CD14-positive monocyte (primary cell): ENCODE measurements at regions not wholly inside any gene's neighbourhood (a gene's known extent, or its start where the extent isn't known, plus 50 kb on each side); places are given as distances from the start of the nearest gene placed in this dataset.

ENCODE experiments used
- DNase-seq, 3 donors: peaks; one replicate each; pipeline ENCODE4 v3.0.0-alpha.2; 2011 to 2022
- H2AFZ ChIP-seq: 2 replicates; pipeline ENCODE4 v1.6.0; 2012; ENCODE audit warnings: mild to moderate bottlenecking, low read depth, low read length, inconsistent platforms; ENCODE audit not compliant: insufficient read depth, poor library complexity, severe bottlenecking
- H3K27ac ChIP-seq, 2 donors: 1 replicate in 1 of 2; 2 replicates in 1 of 2; pipeline ENCODE4 v1.5.1; 2012 to 2013; ENCODE audit warnings: low read length in 2 of 2, control low read depth in 1 of 2, inconsistent platforms in 1 of 2, low read depth in 1 of 2, mild to moderate bottlenecking in 1 of 2
- H3K27me3 ChIP-seq, 2 donors: one replicate each; pipeline versions ENCODE4 v1.6.0 to v1.6.1; 2011 to 2013; ENCODE audit warnings: low read length in 2 of 2; ENCODE audit not compliant: control insufficient read depth in 2 of 2, insufficient read depth in 2 of 2
- H3K36me3 ChIP-seq, 2 donors: replicated peaks in 1 of 2; 1 replicate in 1 of 2; 2 replicates in 1 of 2; pipeline versions ENCODE4 v1.5.1 to v1.6.1; 2012 to 2013; ENCODE audit warnings: low read length in 2 of 2, control low read depth in 1 of 2, inconsistent platforms in 1 of 2, mild to moderate bottlenecking in 1 of 2; ENCODE audit not compliant: insufficient read depth in 2 of 2, control insufficient read depth in 1 of 2
- H3K4me1 ChIP-seq, 2 donors: 1 replicate in 1 of 2; 2 replicates in 1 of 2; pipeline versions ENCODE4 v1.5.1 to v1.6.1; 2012 to 2013; ENCODE audit warnings: low read length in 2 of 2, control low read depth in 1 of 2, inconsistent platforms in 1 of 2, mild to moderate bottlenecking in 1 of 2, moderate library complexity in 1 of 2; ENCODE audit not compliant: insufficient read depth in 2 of 2, control insufficient read depth in 1 of 2
- H3K4me2 ChIP-seq: replicated peaks from 2 replicates; pipeline ENCODE3; 2012; ENCODE audit warnings: low read length, moderate library complexity, mild to moderate bottlenecking; ENCODE audit not compliant: poor library complexity, severe bottlenecking; ENCODE audit errors: extremely low read depth
- H3K4me3 ChIP-seq, 3 experiments: fragments of 200-600 bp in 1 of 3; sonication (generic) in 1 of 3; replicated peaks in 1 of 3; 1 replicate in 2 of 3; 2 replicates in 1 of 3; pipeline ENCODE4 v1.5.1; 2011 to 2013; ENCODE audit warnings: low read length in 3 of 3, mild to moderate bottlenecking in 3 of 3, control low read depth in 2 of 3, low read depth in 2 of 3, inconsistent platforms in 1 of 3, moderate library complexity in 1 of 3
- H3K79me2 ChIP-seq: 2 replicates; pipeline ENCODE4 v1.6.0; 2012; ENCODE audit warnings: mild to moderate bottlenecking, control low read depth, inconsistent platforms, low read length, moderate library complexity; ENCODE audit not compliant: insufficient read depth
- H3K9ac ChIP-seq: 2 replicates; pipeline ENCODE4 v1.6.0; 2017; ENCODE audit warnings: low read length, mild to moderate bottlenecking; ENCODE audit not compliant: insufficient read depth, poor library complexity, severe bottlenecking
- H3K9me3 ChIP-seq, 2 donors: replicated peaks in 1 of 2; 1 replicate in 1 of 2; 2 replicates in 1 of 2; pipeline versions ENCODE4 v1.5.1 to v1.6.1; 2012 to 2013; ENCODE audit warnings: low read length in 2 of 2, control low read depth in 1 of 2; ENCODE audit not compliant: control insufficient read depth in 1 of 2, insufficient read depth in 1 of 2
- H4K20me1 ChIP-seq: 2 replicates; pipeline ENCODE4 v1.6.0; 2012; ENCODE audit warnings: mild to moderate bottlenecking, low read length, control low read depth, moderate library complexity; ENCODE audit not compliant: insufficient read depth
- H3K27ac Mint-ChIP-seq, 7 donors: one replicate each; pipeline ENCODE4 v1.8.0; 2020; ENCODE audit warnings: mild to moderate bottlenecking in 7 of 7, mixed read lengths in 7 of 7, moderate library complexity in 6 of 7, inconsistent platforms in 2 of 7
- H3K27me3 Mint-ChIP-seq, 3 donors: one replicate each; pipeline ENCODE4 v1.8.0; 2021 to 2022; ENCODE audit warnings: low read depth in 3 of 3, mild to moderate bottlenecking in 3 of 3, mixed read lengths in 3 of 3, moderate library complexity in 3 of 3, inconsistent platforms in 1 of 3
- H3K36me3 Mint-ChIP-seq, 2 donors: one replicate each; pipeline ENCODE4 v1.8.0; 2020; ENCODE audit warnings: mixed read lengths in 2 of 2, inconsistent platforms in 1 of 2, mild to moderate bottlenecking in 1 of 2
- H3K4me1 Mint-ChIP-seq: one replicate; pipeline ENCODE4 v1.8.0; 2020; ENCODE audit warnings: mild to moderate bottlenecking, mixed read lengths
- H3K4me3 Mint-ChIP-seq, 2 donors: one replicate each; pipeline ENCODE4 v1.8.0; 2020; ENCODE audit warnings: mild to moderate bottlenecking in 2 of 2, mixed read lengths in 2 of 2, moderate library complexity in 1 of 2
- H3K9me3 Mint-ChIP-seq, 7 donors: one replicate each; pipeline ENCODE4 v1.8.0; 2020 to 2022; ENCODE audit warnings: mixed read lengths in 7 of 7, mild to moderate bottlenecking in 6 of 7, moderate library complexity in 6 of 7, inconsistent platforms in 2 of 7
- CTCF ChIP-seq: fragments of 200-600 bp; IDR thresholded peaks from one replicate; pipeline ENCODE4 v1.8.0; 2022; ENCODE audit warnings: antibody characterized with exemption, mild to moderate bottlenecking
- WGBS: methylation state at CpG from one replicate; pipeline ENCODE4 v1.1.5; 2013; ENCODE audit warnings: missing lambda C conversion rate; ENCODE audit not compliant: insufficient coverage; 5-methylcytosine and 5-hydroxymethylcytosine counted together
- intact Hi-C, 2 donors: fragments of 100-400 bp; cut with micrococcal nuclease; formaldehyde crosslinking; loops; one replicate each; pipeline versions ENCODE4 v1.15.0 to v1.15.1; 2023

DNA sequence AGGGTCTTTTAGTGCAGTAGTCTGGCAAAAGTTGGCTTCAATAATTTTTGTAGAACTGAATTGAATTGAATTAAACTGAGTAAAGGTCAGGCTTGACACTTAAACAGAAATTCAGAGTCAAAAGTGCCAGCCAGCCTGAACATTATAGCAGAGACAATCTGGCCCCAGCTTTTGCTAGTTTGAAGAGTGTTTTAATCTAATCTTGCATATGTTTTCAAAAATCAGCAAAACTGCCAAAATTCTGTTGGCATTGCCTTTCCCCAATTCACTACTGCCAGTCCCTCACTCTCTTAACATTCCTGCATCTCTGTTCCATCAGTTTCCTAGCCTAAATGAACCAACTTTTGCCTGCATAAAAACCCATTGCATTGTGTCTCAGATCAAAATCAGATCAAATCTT, 403.8 kb downstream of the NUF2 start:
- no peak overlapping the region for H3K4me3 Mint-ChIP-seq
- intact Hi-C loops: no loop called here
- H3K9me3 Mint-ChIP-seq: peaks cover 0 to 10% (median 4%) of the 10 kb centered on the region in 7 donors
- H3K4me3 ChIP-seq: no peak overlapping the region
- H3K27ac Mint-ChIP-seq: no peak overlapping the region
- no peaks in the 10 kb centered on the region for H3K36me3 ChIP-seq
- H3K9ac ChIP-seq: no peak overlapping the region
- H3K27ac ChIP-seq: no peak overlapping the region
- TF ChIP-seq CTCF: no peak
- H3K27me3 ChIP-seq: no peaks in the 10 kb centered on the region
- H2AFZ ChIP-seq: no peak overlapping the region
- H3K27me3 Mint-ChIP-seq: no peaks in the 10 kb centered on the region
- no peak for DNase-seq
- no peaks in the 10 kb centered on the region for H3K79me2 ChIP-seq
- no peaks in the 10 kb centered on the region for H3K4me1 ChIP-seq
- H3K4me1 Mint-ChIP-seq: no peaks in the 10 kb centered on the region
- H3K4me2 ChIP-seq: no peak overlapping the region
- no peaks in the 10 kb centered on the region for H4K20me1 ChIP-seq
- H3K36me3 Mint-ChIP-seq: no peaks in the 10 kb centered on the region
- peaks cover 8 to 9% of the 10 kb centered on the region in 2 donors for H3K9me3 ChIP-seq

DNA sequence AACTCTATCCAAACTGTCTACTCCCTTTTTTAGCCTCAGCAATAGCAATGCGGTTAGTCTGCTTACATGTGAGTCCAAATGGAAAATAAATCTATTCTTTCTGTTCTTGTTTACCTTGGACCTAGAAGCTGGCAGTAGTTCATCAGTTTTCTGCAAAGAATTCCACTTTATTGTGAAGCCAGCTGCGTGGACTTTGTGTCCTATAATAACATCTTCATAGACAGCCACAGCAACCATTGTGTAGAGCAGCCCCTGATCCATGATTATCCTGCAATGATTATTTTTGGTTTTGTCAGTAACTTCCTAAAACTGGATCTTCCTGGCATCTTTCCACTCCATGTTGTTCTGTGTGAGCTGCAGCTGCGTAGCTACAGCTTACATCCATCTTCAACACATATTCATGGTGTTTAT, 408.7 kb downstream of the NUF2 start:
- intact Hi-C loops: no loop called here
- TF ChIP-seq CTCF: no peak
- no peak overlapping the region for H3K27ac ChIP-seq

More for the DNA sequence above, 408.7 kb downstream of the NUF2 start:
- no peaks in the 10 kb centered on the region for H3K4me1 Mint-ChIP-seq
- Histone ChIP-seq H4K20me1 (no peaks in the 10 kb centered on the region), H2AFZ (no peak overlapping the region), H3K9me3 (peaks cover 0 to 4% of the 10 kb centered on the region in 2 donors), H3K79me2 (no peaks in the 10 kb centered on the region), H3K4me2 (no peak overlapping the region), H3K4me1 (no peaks in the 10 kb centered on the region), H3K9ac (no peak overlapping the region), H3K4me3 (no peak overlapping the region), H3K36me3 (no peaks in the 10 kb centered on the region), H3K27me3 (no peaks in the 10 kb centered on the region)
- no peak overlapping the region for H3K4me3 Mint-ChIP-seq
- WGBS: 100% methylated on average over 1 of the region's 3 CpGs
- no peaks in the 10 kb centered on the region for H3K36me3 Mint-ChIP-seq
- DNase-seq: no peak
- no peaks in the 10 kb centered on the region for H3K27me3 Mint-ChIP-seq
- no peak overlapping the region for H3K27ac Mint-ChIP-seq
- H3K9me3 Mint-ChIP-seq: peaks cover 0 to 10% (median 3%) of the 10 kb centered on the region in 7 donors
